ENCODE measurements at regions not wholly inside any gene's neighbourhood (a gene's known extent, or its start where the extent isn't known, plus 50 kb on each side); places are given as distances from the start of the nearest gene placed in this dataset.

DNA sequence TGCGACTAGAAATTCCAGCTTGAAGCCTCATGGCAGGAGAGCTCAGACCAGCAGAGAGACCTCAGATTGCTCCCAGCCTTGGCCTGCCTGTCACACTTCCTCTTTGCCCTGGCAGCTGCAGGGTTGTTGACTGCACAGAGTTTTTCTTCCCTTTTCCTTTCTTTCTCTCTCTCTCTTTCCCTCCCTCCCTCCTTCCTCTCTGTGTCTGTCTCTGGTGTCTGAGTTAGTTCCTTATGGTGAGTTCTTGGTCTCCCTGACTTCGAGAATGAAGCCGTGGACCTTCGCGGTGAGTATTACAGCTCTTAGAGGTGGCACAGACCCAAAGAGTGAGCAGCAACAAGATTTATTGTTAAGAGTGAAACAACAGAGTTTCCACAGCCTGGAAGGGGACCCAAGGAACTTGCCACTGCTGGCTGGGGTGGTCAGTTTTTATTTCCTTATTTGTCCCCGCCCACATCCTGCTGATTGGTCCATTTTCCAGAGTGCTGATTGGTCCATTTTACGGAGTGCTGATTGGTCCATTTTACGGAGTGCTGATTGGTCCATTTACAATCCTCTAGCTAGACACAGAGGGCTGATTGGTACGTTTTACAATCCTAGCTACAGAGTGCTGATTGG lies 266.3 kb downstream of the RPS24 start:
- TF ChIP-seq EZH2 (IDR thresholded peaks at IDR 0.05) (no peak), ZNF274 (IDR thresholded peaks at IDR 0.05; ENCODE audit: low read depth, low read length) (no peak), YY1 (IDR thresholded peaks at IDR 0.05; ENCODE audit: extremely low read depth, insufficient replicate concordance, low read depth, low read length) (no peak)
- TF ChIP-seq, protein P1, sequence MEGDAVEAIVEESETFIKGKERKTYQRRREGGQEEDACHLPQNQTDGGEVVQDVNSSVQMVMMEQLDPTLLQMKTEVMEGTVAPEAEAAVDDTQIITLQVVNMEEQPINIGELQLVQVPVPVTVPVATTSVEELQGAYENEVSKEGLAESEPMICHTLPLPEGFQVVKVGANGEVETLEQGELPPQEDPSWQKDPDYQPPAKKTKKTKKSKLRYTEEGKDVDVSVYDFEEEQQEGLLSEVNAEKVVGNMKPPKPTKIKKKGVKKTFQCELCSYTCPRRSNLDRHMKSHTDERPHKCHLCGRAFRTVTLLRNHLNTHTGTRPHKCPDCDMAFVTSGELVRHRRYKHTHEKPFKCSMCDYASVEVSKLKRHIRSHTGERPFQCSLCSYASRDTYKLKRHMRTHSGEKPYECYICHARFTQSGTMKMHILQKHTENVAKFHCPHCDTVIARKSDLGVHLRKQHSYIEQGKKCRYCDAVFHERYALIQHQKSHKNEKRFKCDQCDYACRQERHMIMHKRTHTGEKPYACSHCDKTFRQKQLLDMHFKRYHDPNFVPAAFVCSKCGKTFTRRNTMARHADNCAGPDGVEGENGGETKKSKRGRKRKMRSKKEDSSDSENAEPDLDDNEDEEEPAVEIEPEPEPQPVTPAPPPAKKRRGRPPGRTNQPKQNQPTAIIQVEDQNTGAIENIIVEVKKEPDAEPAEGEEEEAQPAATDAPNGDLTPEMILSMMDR (IDR thresholded peaks at IDR 0.05 in 2 of 3, conservative IDR thresholded peaks at IDR 0.05 in 1 of 3; ENCODE audit: borderline replicate concordance in 1 of 3, insufficient read depth in 1 of 3, low read depth in 2 of 3, low read length in 2 of 3): no peak
- TF ChIP-seq, protein P2, sequence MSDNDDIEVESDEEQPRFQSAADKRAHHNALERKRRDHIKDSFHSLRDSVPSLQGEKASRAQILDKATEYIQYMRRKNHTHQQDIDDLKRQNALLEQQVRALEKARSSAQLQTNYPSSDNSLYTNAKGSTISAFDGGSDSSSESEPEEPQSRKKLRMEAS (IDR thresholded peaks at IDR 0.05): no peak

Data from HCT116 (cell line).